ENCODE measurements at regions not wholly inside any gene's neighbourhood (a gene's known extent, or its start where the extent isn't known, plus 50 kb on each side); places are given as distances from the start of the nearest gene placed in this dataset.

- TF ChIP-seq CTCF (IDR thresholded peaks at IDR 0.05; ENCODE audit: low read length) = no peak
- no peak for TF ChIP-seq EZH2phosphoT487 (IDR thresholded peaks at IDR 0.05; ENCODE audit: low read length)
- no peak for TF ChIP-seq EZH2 (optimal IDR thresholded peaks at IDR 0.05; ENCODE audit: low read depth, low read length)
These were observed 54.2 kb upstream of the ETS2 start for GRCh38 chr21:38751379-38752050.

Data from MM.1S (cell line).